ENCODE measurements at regions not wholly inside any gene's neighbourhood (a gene's known extent, or its start where the extent isn't known, plus 50 kb on each side); places are given as distances from the start of the nearest gene placed in this dataset.

DNA sequence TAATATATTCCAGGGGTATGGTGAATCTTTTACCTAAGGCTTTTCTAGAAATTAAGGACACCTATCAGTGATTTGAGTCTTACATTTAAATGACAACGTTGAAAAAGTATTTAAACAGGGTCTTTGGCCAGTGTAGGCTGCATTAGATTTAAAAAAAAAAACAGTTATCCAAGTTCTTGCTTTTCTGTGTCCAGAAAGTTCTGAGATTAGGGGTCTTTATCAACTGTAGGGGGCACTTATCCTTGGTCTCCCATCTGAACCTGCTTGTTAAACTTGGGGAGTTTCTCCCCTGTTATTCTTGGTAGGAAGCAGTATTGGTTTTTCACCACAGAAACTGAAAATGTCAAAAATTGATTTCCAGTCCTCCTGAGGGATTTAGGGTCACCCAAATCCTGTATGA is 155.9 kb upstream of the ZNF217 start:
- H3K27ac ChIP-seq: no peak overlapping the region
- TF ChIP-seq CTCF (IDR thresholded peaks at IDR 0.05): no peak
- no peaks in the 10 kb centered on the region for H3K9me3 ChIP-seq (ENCODE audit: control insufficient read depth, low read length)
- H3K9ac ChIP-seq: no peak overlapping the region
- no peaks in the 10 kb centered on the region for H3K36me3 ChIP-seq (ENCODE audit: control insufficient read depth, insufficient read depth, low read length)
- H3K79me2 ChIP-seq: no peaks in the 10 kb centered on the region
- H2AFZ ChIP-seq: no peak overlapping the region
- peaks cover 26% of the 10 kb centered on the region for H3K4me1 ChIP-seq
- H3K4me2 ChIP-seq (ENCODE audit: low read length): no peak overlapping the region
- no peaks in the 10 kb centered on the region for H3K27me3 ChIP-seq (ENCODE audit: control insufficient read depth, insufficient read depth, low read length)
- no peak overlapping the region for H3K4me3 ChIP-seq (ENCODE audit: low read depth, low read length)

- Histone ChIP-seq H2AFZ (no peak overlapping the region), H3K79me2 (no peaks in the 10 kb centered on the region), H3K27me3 (ENCODE audit: control insufficient read depth, insufficient read depth, low read length) (no peaks in the 10 kb centered on the region), H3K9me3 (ENCODE audit: control insufficient read depth, low read length) (no peaks in the 10 kb centered on the region), H3K27ac (no peak overlapping the region), H3K4me2 (ENCODE audit: low read length) (no peak overlapping the region), H3K4me1 (peaks cover 26% of the 10 kb centered on the region), H3K9ac (no peak overlapping the region), H3K4me3 (ENCODE audit: low read depth, low read length) (no peak overlapping the region), H3K36me3 (ENCODE audit: control insufficient read depth, insufficient read depth, low read length) (no peaks in the 10 kb centered on the region)
- TF ChIP-seq CTCF (IDR thresholded peaks at IDR 0.05): no peak
These were observed 155.3 kb upstream of the ZNF217 start for GRCh38 chr20:53748821-53749421.

GRCh38 chr20:53748176-53748575 is 154.5 kb upstream of the ZNF217 start:
- Histone ChIP-seq H3K36me3 (ENCODE audit: control insufficient read depth, insufficient read depth, low read length) (no peaks in the 10 kb centered on the region), H3K9ac (no peak overlapping the region), H3K4me3 (ENCODE audit: low read depth, low read length) (no peak overlapping the region), H3K27ac (no peak overlapping the region), H3K4me1 (peaks cover 23% of the 10 kb centered on the region), H3K79me2 (no peaks in the 10 kb centered on the region), H3K9me3 (ENCODE audit: control insufficient read depth, low read length) (no peaks in the 10 kb centered on the region), H2AFZ (no peak overlapping the region), H3K4me2 (ENCODE audit: low read length) (no peak overlapping the region), H3K27me3 (ENCODE audit: control insufficient read depth, insufficient read depth, low read length) (no peaks in the 10 kb centered on the region)
- TF ChIP-seq CTCF (IDR thresholded peaks at IDR 0.05): no peak

DNA sequence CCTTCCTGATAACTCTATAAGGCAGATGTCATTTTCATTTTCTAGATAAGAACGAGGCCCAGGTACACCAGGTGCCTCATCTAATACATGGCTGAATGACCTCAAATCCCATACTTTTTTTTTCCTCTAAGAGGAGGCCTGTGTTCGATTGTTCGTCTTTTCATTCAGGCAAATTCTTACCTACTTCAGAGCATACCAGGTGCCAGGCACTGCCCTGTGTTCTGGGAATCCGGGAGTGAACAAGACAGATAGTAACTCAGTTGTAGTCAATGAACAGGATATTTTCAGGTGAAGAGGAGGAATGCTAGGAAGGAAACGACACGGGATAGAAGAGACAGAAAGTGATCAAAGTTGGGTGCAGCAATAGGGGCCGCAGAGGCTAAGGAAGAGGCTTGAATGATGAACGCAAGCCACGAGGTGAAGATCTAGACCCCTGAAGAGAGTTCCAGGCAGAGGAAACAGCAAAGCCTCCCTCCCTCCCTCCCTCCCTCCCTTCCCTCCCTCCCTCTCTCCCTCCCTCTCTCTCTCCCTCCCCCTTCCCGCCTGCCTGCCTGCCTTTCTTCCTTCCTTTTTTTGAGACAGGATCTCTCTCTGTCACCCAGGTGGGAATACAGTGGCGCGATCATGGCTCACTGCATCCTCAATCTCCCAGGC is 150.1 kb upstream of the ZNF217 start:
- Histone ChIP-seq H3K27me3 (ENCODE audit: control insufficient read depth, insufficient read depth, low read length) (no peaks in the 10 kb centered on the region), H3K36me3 (ENCODE audit: control insufficient read depth, insufficient read depth, low read length) (no peaks in the 10 kb centered on the region), H3K4me3 (ENCODE audit: low read depth, low read length) (no peak overlapping the region), H3K4me1 (peaks cover 7% of the 10 kb centered on the region), H3K79me2 (no peaks in the 10 kb centered on the region), H2AFZ (no peak overlapping the region), H3K9ac (no peak overlapping the region), H3K4me2 (ENCODE audit: low read length) (no peak overlapping the region), H3K9me3 (ENCODE audit: control insufficient read depth, low read length) (no peaks in the 10 kb centered on the region), H3K27ac (no peak overlapping the region)
- no peak for TF ChIP-seq CTCF (IDR thresholded peaks at IDR 0.05)

- no peak overlapping the region for H2AFZ ChIP-seq
- no peak for TF ChIP-seq CTCF (IDR thresholded peaks at IDR 0.05)
- no peak overlapping the region for H3K4me3 ChIP-seq (ENCODE audit: low read depth, low read length)
- no peaks in the 10 kb centered on the region for H3K27me3 ChIP-seq (ENCODE audit: control insufficient read depth, insufficient read depth, low read length)
- H3K79me2 ChIP-seq: no peaks in the 10 kb centered on the region
- no peaks in the 10 kb centered on the region for H3K36me3 ChIP-seq (ENCODE audit: control insufficient read depth, insufficient read depth, low read length)
- H3K4me1 ChIP-seq: peaks cover 12% of the 10 kb centered on the region
- no peaks in the 10 kb centered on the region for H3K9me3 ChIP-seq (ENCODE audit: control insufficient read depth, low read length)
- H3K4me2 ChIP-seq (ENCODE audit: low read length): no peak overlapping the region
- no peak overlapping the region for H3K27ac ChIP-seq
- H3K9ac ChIP-seq: no peak overlapping the region
These were observed 149.0 kb upstream of the ZNF217 start for GRCh38 chr20:53742685-53743081.

Data from parathyroid adenoma (tissue), 2 donors.